HEK293T (cell line): ENCODE measurements at regions not wholly inside any gene's neighbourhood (a gene's known extent, or its start where the extent isn't known, plus 50 kb on each side); places are given as distances from the start of the nearest gene placed in this dataset.

Experiments
- CTCF ChIA-PET: fragments of 350-600 bp; formaldehyde crosslinking; extraction: SDS; loops from one replicate; lab custom pipeline; 2021; ENCODE audit warnings: antibody characterized with exemption, inconsistent platforms; lab: Yijun Ruan, JAX
- POLR2A ChIA-PET: fragments of 350-600 bp; formaldehyde crosslinking; extraction: SDS; loops from one replicate; lab custom pipeline; 2020; ENCODE audit warnings: antibody characterized with exemption, inconsistent platforms; lab: Yijun Ruan, JAX
- DNase-seq: peaks from one replicate; pipeline ENCODE4 v3.0.0; 2012; ENCODE audit warnings: mixed read lengths; ENCODE audit errors: extremely low spot score
- ARNT ChIP-seq: fragments of 450-650 bp; IDR thresholded peaks from 2 replicates; pipeline ENCODE4 v1.6.1; 2017; ENCODE audit warnings: mild to moderate bottlenecking
- BHLHE40 ChIP-seq: fragments of 450-650 bp; IDR thresholded peaks from 2 replicates; pipeline ENCODE4 v1.6.1; 2016; ENCODE audit warnings: mild to moderate bottlenecking, moderate library complexity, borderline replicate concordance
- CTBP1 ChIP-seq: fragments of 450-650 bp; IDR thresholded peaks from 2 replicates; pipeline ENCODE4 v1.6.1; 2016; ENCODE audit warnings: borderline replicate concordance
- ELF4 ChIP-seq: fragments of 450-650 bp; IDR thresholded peaks from 2 replicates; pipeline ENCODE4 v1.6.1; 2017; ENCODE audit warnings: antibody characterized with exemption
- FOXA1 ChIP-seq: fragments of 450-650 bp; IDR thresholded peaks from 2 replicates; pipeline ENCODE4 v1.6.1; 2016; ENCODE audit warnings: mild to moderate bottlenecking
- FOXK2 ChIP-seq: fragments of 450-650 bp; IDR thresholded peaks from 2 replicates; pipeline ENCODE4 v1.6.1; 2016; ENCODE audit warnings: mild to moderate bottlenecking
- FOXM1 ChIP-seq: fragments of 450-650 bp; IDR thresholded peaks from 2 replicates; pipeline ENCODE4 v1.6.1; 2017; ENCODE audit warnings: mild to moderate bottlenecking, borderline replicate concordance
- HDGF ChIP-seq: fragments of 450-650 bp; IDR thresholded peaks from 2 replicates; pipeline ENCODE4 v1.6.1; 2017; ENCODE audit warnings: antibody characterized with exemption, borderline replicate concordance
- L3MBTL2 ChIP-seq: fragments of 450-650 bp; conservative IDR thresholded peaks from 2 replicates; pipeline ENCODE4 v1.6.1; 2016; ENCODE audit warnings: mild to moderate bottlenecking
- LEF1 ChIP-seq: fragments of 450-650 bp; IDR thresholded peaks from 2 replicates; pipeline ENCODE4 v1.6.1; 2017; ENCODE audit warnings: mild to moderate bottlenecking, borderline replicate concordance
- NFRKB ChIP-seq: fragments of 450-650 bp; IDR thresholded peaks from 2 replicates; pipeline ENCODE4 v1.6.1; 2016; ENCODE audit warnings: mild to moderate bottlenecking, moderate library complexity
- PKNOX1 ChIP-seq: fragments of 450-650 bp; IDR thresholded peaks from 2 replicates; pipeline ENCODE4 v1.6.1; 2016
- SP1 ChIP-seq: fragments of 450-650 bp; IDR thresholded peaks from 2 replicates; pipeline ENCODE4 v1.6.1; 2017
- SUZ12 ChIP-seq: fragments of 450-650 bp; IDR thresholded peaks from 2 replicates; pipeline ENCODE4 v1.6.1; 2016; ENCODE audit warnings: mild to moderate bottlenecking
- TARDBP ChIP-seq: fragments of 450-650 bp; IDR thresholded peaks from 2 replicates; pipeline ENCODE4 v1.6.1; 2016
- ZNF384 ChIP-seq: fragments of 450-650 bp; IDR thresholded peaks from 2 replicates; pipeline ENCODE4 v1.6.1; 2016

GRCh38 chr7:49074538-49074937 lies 150.2 kb downstream of the CDC14C start:
- ChIA-PET CTCF (no interaction called here), POLR2A (no interaction called here)
- TF ChIP-seq HDGF, result no peak
- TF ChIP-seq BHLHE40, result no peak
- no peak for TF ChIP-seq ZNF384
- TF ChIP-seq L3MBTL2, result no peak
- TF ChIP-seq SP1, result no peak
- TF ChIP-seq SUZ12, result no peak
- no peak for TF ChIP-seq ARNT
- no peak for TF ChIP-seq CTBP1
- TF ChIP-seq PKNOX1, result no peak
- no peak for TF ChIP-seq FOXM1
- no peak for DNase-seq

GRCh38 chr7:49080896-49081475 lies 156.6 kb downstream of the CDC14C start:
- ChIA-PET POLR2A (no interaction called here), CTCF (no interaction called here)
- no peak for DNase-seq
- no peak for TF ChIP-seq ARNT
- TF ChIP-seq PKNOX1, result no peak
- no peak for TF ChIP-seq TARDBP
- no peak for TF ChIP-seq LEF1
- no peak for TF ChIP-seq FOXA1
- TF ChIP-seq HDGF, result no peak
- no peak for TF ChIP-seq ELF4
- no peak for TF ChIP-seq NFRKB
- TF ChIP-seq FOXK2, result no peak
- no peak for TF ChIP-seq CTBP1
- no peak for TF ChIP-seq BHLHE40
- TF ChIP-seq L3MBTL2, result no peak
- TF ChIP-seq FOXM1, result no peak
- no peak for TF ChIP-seq SUZ12

GRCh38 chr7:49088017-49088416 lies 163.7 kb downstream of the CDC14C start:
- TF ChIP-seq FOXM1 (no peak), ZNF384 (no peak), FOXK2 (no peak), CTBP1 (no peak), BHLHE40 (no peak), FOXA1 (no peak), L3MBTL2 (no peak), NFRKB (no peak), HDGF (no peak), ARNT (no peak), SUZ12 (no peak), LEF1 (no peak), TARDBP (no peak), ELF4 (no peak), SP1 (no peak), PKNOX1 (no peak)
- no peak for DNase-seq
- ChIA-PET POLR2A (no interaction called here), CTCF (no interaction called here)

GRCh38 chr7:49089717-49090116 lies 165.4 kb downstream of the CDC14C start:
- ChIA-PET POLR2A (no interaction called here), CTCF (no interaction called here)
- TF ChIP-seq ELF4, result no peak
- no peak for TF ChIP-seq PKNOX1
- no peak for TF ChIP-seq BHLHE40
- no peak for TF ChIP-seq FOXA1
- TF ChIP-seq SP1, result no peak
- no peak for TF ChIP-seq TARDBP
- no peak for TF ChIP-seq NFRKB
- no peak for TF ChIP-seq CTBP1
- TF ChIP-seq ARNT, result no peak
- no peak for TF ChIP-seq HDGF
- no peak for TF ChIP-seq LEF1
- no peak for TF ChIP-seq ZNF384
- no peak for TF ChIP-seq FOXM1
- no peak for TF ChIP-seq SUZ12
- TF ChIP-seq L3MBTL2, result no peak
- no peak for TF ChIP-seq FOXK2
- no peak for DNase-seq

GRCh38 chr7:49091089-49091488 lies 166.7 kb downstream of the CDC14C start:
- no peak for TF ChIP-seq CTBP1
- TF ChIP-seq NFRKB, result no peak
- no peak for TF ChIP-seq BHLHE40
- TF ChIP-seq L3MBTL2, result no peak
- TF ChIP-seq LEF1, result no peak
- no peak for DNase-seq
- POLR2A ChIA-PET, result no interaction called here
- CTCF ChIA-PET, result no interaction called here

GRCh38 chr7:49091519-49091918 lies 167.2 kb downstream of the CDC14C start:
- no peak for DNase-seq
- no peak for TF ChIP-seq L3MBTL2
- no peak for TF ChIP-seq SUZ12
- TF ChIP-seq ARNT, result no peak
- TF ChIP-seq SP1, result no peak
- TF ChIP-seq ELF4, result no peak
- no peak for TF ChIP-seq ZNF384
- no peak for TF ChIP-seq PKNOX1
- no peak for TF ChIP-seq TARDBP
- TF ChIP-seq NFRKB, result no peak
- ChIA-PET POLR2A (no interaction called here), CTCF (no interaction called here)
